Epithelial cell of proximal tubule (primary cell): ENCODE measurements at regions not wholly inside any gene's neighbourhood (a gene's known extent, or its start where the extent isn't known, plus 50 kb on each side); places are given as distances from the start of the nearest gene placed in this dataset.

Experiments used
- DNase-seq: peaks from one replicate; pipeline ENCODE4 v3.0.0-alpha.2; 2011; ENCODE audit warnings: low read depth
- H3K4me3 ChIP-seq: 2 replicates; pipeline ENCODE4 v1.5.1; 2011; ENCODE audit warnings: low read depth, mild to moderate bottlenecking, low read length
- CTCF ChIP-seq: conservative IDR thresholded peaks from 2 replicates; pipeline ENCODE4 v1.5.1; 2012; ENCODE audit warnings: low read depth, mild to moderate bottlenecking, low read length

GRCh38 chr13:97535614-97536013 is 101.6 kb downstream of the RAP2A start:
- no peak overlapping the region for H3K4me3 ChIP-seq
- no peak for TF ChIP-seq CTCF
- DNase-seq, result no peak

GRCh38 chr13:97537110-97537509 is 103.1 kb downstream of the RAP2A start:
- no peak for TF ChIP-seq CTCF
- DNase-seq, result no peak
- no peak overlapping the region for H3K4me3 ChIP-seq

- TF ChIP-seq CTCF, result no peak
- no peak overlapping the region for H3K4me3 ChIP-seq
Measured at GRCh38 chr13:97538203-97538602, 104.2 kb downstream of the RAP2A start.

GRCh38 chr13:97539651-97540610 is 106.0 kb downstream of the RAP2A start:
- TF ChIP-seq CTCF, result no peak
- DNase-seq, result no peak
- no peak overlapping the region for H3K4me3 ChIP-seq

More at GRCh38 chr13:97538203-97538602, 104.2 kb downstream of the RAP2A start:
- no peak for DNase-seq

- no peak for DNase-seq
- no peak overlapping the region for H3K4me3 ChIP-seq
- TF ChIP-seq CTCF, result no peak
Measured at GRCh38 chr13:97540696-97541095, 106.7 kb downstream of the RAP2A start.

GRCh38 chr13:97542102-97542685 is 108.2 kb downstream of the RAP2A start:
- no peak for TF ChIP-seq CTCF
- DNase-seq, result no peak
- H3K4me3 ChIP-seq, result no peak overlapping the region
